ENCODE measurements at regions not wholly inside any gene's neighbourhood (a gene's known extent, or its start where the extent isn't known, plus 50 kb on each side); places are given as distances from the start of the nearest gene placed in this dataset.
"Not testable (repeated sequence)": the region's sequence is repeated elsewhere in the genome, so short reads cannot be mapped to it uniquely, and the experiment has no call there.

DNA sequence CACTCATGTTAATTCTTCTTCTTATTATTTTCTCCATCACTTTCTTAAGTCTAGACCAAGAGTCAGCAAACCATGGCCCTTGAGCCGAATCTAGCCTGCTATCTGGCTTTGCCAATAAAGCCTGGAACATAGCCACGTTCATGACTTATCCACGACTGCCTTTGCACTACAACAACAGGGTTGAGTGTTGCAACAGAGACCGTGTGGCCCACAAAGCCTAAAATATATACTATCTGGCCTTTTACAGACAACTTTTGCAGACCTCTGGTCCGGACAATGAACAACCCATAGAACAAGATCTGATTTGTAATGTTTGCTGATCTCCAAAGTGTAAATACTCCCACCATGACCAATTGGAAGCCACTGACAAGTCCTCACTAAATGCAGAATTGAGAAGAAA, 140.5 kb upstream of the CDYL start:
- WGBS (ENCODE audit: insufficient coverage) = 96% methylated on average over 3 of the region's 5 CpGs
- H3K27me3 ChIP-seq (replicated peaks in 2 of 5; ENCODE audit: control insufficient read depth in 4 of 5, insufficient read depth in 5 of 5, low read length in 4 of 5) = no peaks in the 10 kb centered on the region
- CTCF ChIA-PET = no interaction called here
- no peak overlapping the region for H3K4me3 ChIP-seq (ENCODE audit: control insufficient read depth in 1 of 7, extremely low read depth in 1 of 7, insufficient read depth in 4 of 7, low read depth in 2 of 7, low read length in 6 of 7)
- H3K4me1 ChIP-seq (ENCODE audit: control extremely low read depth in 1 of 4, control insufficient read depth in 4 of 4, insufficient read depth in 4 of 4, low read length in 3 of 4) = no peaks in the 10 kb centered on the region
- H3K9me3 ChIP-seq (ENCODE audit: control extremely low read depth in 1 of 5, control insufficient read depth in 4 of 5, insufficient read depth in 2 of 5, low read depth in 1 of 5, low read length in 4 of 5) = peaks cover 0 to 9% (median 3%) of the 10 kb centered on the region in 5 experiments
- no peak overlapping the region for H3K27ac ChIP-seq (ENCODE audit: insufficient read depth in 1 of 2, low read depth in 1 of 2, low read length in 2 of 2, poor library complexity in 1 of 2, severe bottlenecking in 2 of 2)
- no peaks in the 10 kb centered on the region for H3K36me3 ChIP-seq (ENCODE audit: control insufficient read depth in 4 of 4, insufficient read depth in 4 of 4, low read length in 3 of 4)
- POLR2A ChIA-PET = no interaction called here
- no peak for DNase-seq

DNA sequence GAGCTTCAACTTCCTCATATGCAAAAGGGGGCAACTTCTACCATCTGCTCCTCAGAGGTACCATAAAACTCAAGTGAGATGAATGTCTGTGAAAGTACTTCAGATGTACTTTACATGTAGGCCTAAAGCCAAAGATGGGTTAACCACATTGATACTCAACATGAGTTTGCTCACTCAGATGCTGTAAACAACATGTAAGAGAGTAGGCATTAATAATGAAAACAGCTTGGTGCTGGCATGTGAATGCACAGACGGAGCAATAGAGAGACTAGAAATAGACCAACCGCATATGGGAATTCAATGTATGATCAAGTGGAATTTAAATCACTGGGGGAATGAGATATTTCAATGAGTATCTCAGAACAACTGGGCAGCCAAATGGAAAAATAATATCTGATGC, 143.8 kb upstream of the CDYL start:
- Histone ChIP-seq H3K27me3 (replicated peaks in 2 of 5; ENCODE audit: control insufficient read depth in 4 of 5, insufficient read depth in 5 of 5, low read length in 4 of 5) (no peaks in the 10 kb centered on the region), H3K4me3 (ENCODE audit: control insufficient read depth in 1 of 7, extremely low read depth in 1 of 7, insufficient read depth in 4 of 7, low read depth in 2 of 7, low read length in 6 of 7) (no peak overlapping the region), H3K9me3 (ENCODE audit: control extremely low read depth in 1 of 5, control insufficient read depth in 4 of 5, insufficient read depth in 2 of 5, low read depth in 1 of 5, low read length in 4 of 5) (peaks cover 3 to 22% (median 15%) of the 10 kb centered on the region in 5 experiments), H3K27ac (ENCODE audit: insufficient read depth in 1 of 2, low read depth in 1 of 2, low read length in 2 of 2, poor library complexity in 1 of 2, severe bottlenecking in 2 of 2) (no peak overlapping the region), H3K4me1 (ENCODE audit: control extremely low read depth in 1 of 4, control insufficient read depth in 4 of 4, insufficient read depth in 4 of 4, low read length in 3 of 4) (no peaks in the 10 kb centered on the region), H3K36me3 (ENCODE audit: control insufficient read depth in 4 of 4, insufficient read depth in 4 of 4, low read length in 3 of 4) (no peaks in the 10 kb centered on the region)
- 100% methylated on average over 1 of the region's 2 CpGs for WGBS (ENCODE audit: insufficient coverage)
- CTCF ChIA-PET = no interaction called here
- POLR2A ChIA-PET = no interaction called here
- DNase-seq = no peak

DNA sequence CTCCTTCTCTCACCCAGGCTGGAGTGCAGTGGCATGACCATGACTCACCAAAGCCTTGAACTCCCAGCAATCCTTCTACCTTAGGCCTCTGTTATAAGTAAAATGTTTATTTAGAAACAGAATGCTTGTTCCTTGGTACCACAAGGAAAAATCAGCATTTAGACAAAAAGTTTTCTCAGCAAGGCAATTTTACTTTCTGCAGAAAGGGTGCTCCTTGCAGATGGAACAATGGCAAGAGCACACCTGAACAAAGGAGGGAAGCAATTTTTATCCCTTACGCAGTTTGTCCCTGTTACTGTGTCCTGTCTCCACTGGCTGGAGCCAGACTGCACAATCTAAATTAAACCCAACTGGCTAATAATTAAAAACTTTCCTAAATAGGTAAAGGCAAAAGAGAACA, 146.4 kb upstream of the CDYL start:
- H3K4me1 ChIP-seq (ENCODE audit: control extremely low read depth in 1 of 4, control insufficient read depth in 4 of 4, insufficient read depth in 4 of 4, low read length in 3 of 4); H3K4me3 ChIP-seq (ENCODE audit: control insufficient read depth in 1 of 7, extremely low read depth in 1 of 7, insufficient read depth in 4 of 7, low read depth in 2 of 7, low read length in 6 of 7); CTCF ChIA-PET; H3K27me3 ChIP-seq (replicated peaks in 2 of 5; ENCODE audit: control insufficient read depth in 4 of 5, insufficient read depth in 5 of 5, low read length in 4 of 5); H3K36me3 ChIP-seq (ENCODE audit: control insufficient read depth in 4 of 4, insufficient read depth in 4 of 4, low read length in 3 of 4); H3K27ac ChIP-seq (ENCODE audit: insufficient read depth in 1 of 2, low read depth in 1 of 2, low read length in 2 of 2, poor library complexity in 1 of 2, severe bottlenecking in 2 of 2); POLR2A ChIA-PET: not testable (repeated sequence)
- peaks cover 3 to 19% (median 15%) of the 10 kb centered on the region in 5 experiments for H3K9me3 ChIP-seq (ENCODE audit: control extremely low read depth in 1 of 5, control insufficient read depth in 4 of 5, insufficient read depth in 2 of 5, low read depth in 1 of 5, low read length in 4 of 5)
- WGBS (ENCODE audit: insufficient coverage) = no CpG with 5 or more reads among the region's 1 CpG
- peak in 1 of 3 donors; percentile 6 for DNase-seq

DNA sequence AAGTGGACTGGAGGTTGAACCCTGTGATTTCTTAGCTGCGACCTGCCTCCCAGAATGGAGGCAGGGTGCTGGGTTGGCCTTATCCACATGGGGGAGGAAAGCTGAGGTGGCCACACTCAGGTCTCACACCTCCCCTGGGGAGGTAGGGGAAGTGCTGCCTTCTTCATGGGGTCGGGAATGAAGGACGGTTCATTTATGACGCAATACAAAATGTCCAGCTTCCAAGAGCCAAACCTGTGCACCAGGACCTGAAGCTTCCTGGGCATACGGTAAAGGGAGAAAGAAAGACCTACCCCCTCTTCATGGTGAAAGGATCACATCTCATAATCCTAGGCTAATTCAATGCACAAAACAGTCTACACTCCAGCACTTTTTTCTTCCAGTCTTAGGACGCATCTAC, 150.6 kb upstream of the CDYL start:
- Histone ChIP-seq H3K9me3 (ENCODE audit: control extremely low read depth in 1 of 5, control insufficient read depth in 4 of 5, insufficient read depth in 2 of 5, low read depth in 1 of 5, low read length in 4 of 5) (peaks cover 0 to 18% (median 11%) of the 10 kb centered on the region in 5 experiments), H3K27ac (ENCODE audit: insufficient read depth in 1 of 2, low read depth in 1 of 2, low read length in 2 of 2, poor library complexity in 1 of 2, severe bottlenecking in 2 of 2) (no peak overlapping the region), H3K4me3 (ENCODE audit: control insufficient read depth in 1 of 7, extremely low read depth in 1 of 7, insufficient read depth in 4 of 7, low read depth in 2 of 7, low read length in 6 of 7) (no peak overlapping the region), H3K27me3 (replicated peaks in 2 of 5; ENCODE audit: control insufficient read depth in 4 of 5, insufficient read depth in 5 of 5, low read length in 4 of 5) (no peaks in the 10 kb centered on the region), H3K4me1 (ENCODE audit: control extremely low read depth in 1 of 4, control insufficient read depth in 4 of 4, insufficient read depth in 4 of 4, low read length in 3 of 4) (no peaks in the 10 kb centered on the region), H3K36me3 (ENCODE audit: control insufficient read depth in 4 of 4, insufficient read depth in 4 of 4, low read length in 3 of 4) (no peaks in the 10 kb centered on the region)
- no peak for DNase-seq
- ChIA-PET CTCF (no interaction called here), POLR2A (no interaction called here)
- 96% methylated on average over 5 of the region's 6 CpGs for WGBS (ENCODE audit: insufficient coverage)

DNA sequence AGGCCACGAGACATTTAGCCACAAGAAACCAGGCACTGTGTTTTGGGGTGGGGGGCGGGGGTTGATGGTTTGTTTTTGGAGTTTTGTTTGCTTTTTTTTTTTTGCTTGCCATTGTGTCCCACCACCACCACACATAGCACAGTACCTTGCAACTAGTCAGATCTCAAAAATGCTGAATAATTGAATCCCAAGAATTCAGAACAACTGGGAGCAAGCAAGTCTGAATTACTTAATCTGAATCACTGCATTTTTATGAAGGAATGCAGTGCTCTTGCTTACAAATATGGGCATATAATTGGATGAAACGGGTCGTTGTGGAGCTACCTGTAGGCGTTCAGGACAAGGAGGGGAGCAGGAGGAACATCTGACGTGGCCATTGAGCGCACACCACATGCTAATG, 151.5 kb upstream of the CDYL start:
- ChIA-PET POLR2A (no interaction called here), CTCF (no interaction called here)
- Histone ChIP-seq H3K4me1 (ENCODE audit: control extremely low read depth in 1 of 4, control insufficient read depth in 4 of 4, insufficient read depth in 4 of 4, low read length in 3 of 4) (no peaks in the 10 kb centered on the region), H3K9me3 (ENCODE audit: control extremely low read depth in 1 of 5, control insufficient read depth in 4 of 5, insufficient read depth in 2 of 5, low read depth in 1 of 5, low read length in 4 of 5) (peaks cover 0 to 15% (median 7%) of the 10 kb centered on the region in 5 experiments), H3K27me3 (replicated peaks in 2 of 5; ENCODE audit: control insufficient read depth in 4 of 5, insufficient read depth in 5 of 5, low read length in 4 of 5) (no peaks in the 10 kb centered on the region), H3K36me3 (ENCODE audit: control insufficient read depth in 4 of 4, insufficient read depth in 4 of 4, low read length in 3 of 4) (no peaks in the 10 kb centered on the region), H3K27ac (ENCODE audit: insufficient read depth in 1 of 2, low read depth in 1 of 2, low read length in 2 of 2, poor library complexity in 1 of 2, severe bottlenecking in 2 of 2) (no peak overlapping the region), H3K4me3 (ENCODE audit: control insufficient read depth in 1 of 7, extremely low read depth in 1 of 7, insufficient read depth in 4 of 7, low read depth in 2 of 7, low read length in 6 of 7) (no peak overlapping the region)
- WGBS (ENCODE audit: insufficient coverage) = 96% methylated on average over 5 of the region's 7 CpGs
- no peak for DNase-seq

DNA sequence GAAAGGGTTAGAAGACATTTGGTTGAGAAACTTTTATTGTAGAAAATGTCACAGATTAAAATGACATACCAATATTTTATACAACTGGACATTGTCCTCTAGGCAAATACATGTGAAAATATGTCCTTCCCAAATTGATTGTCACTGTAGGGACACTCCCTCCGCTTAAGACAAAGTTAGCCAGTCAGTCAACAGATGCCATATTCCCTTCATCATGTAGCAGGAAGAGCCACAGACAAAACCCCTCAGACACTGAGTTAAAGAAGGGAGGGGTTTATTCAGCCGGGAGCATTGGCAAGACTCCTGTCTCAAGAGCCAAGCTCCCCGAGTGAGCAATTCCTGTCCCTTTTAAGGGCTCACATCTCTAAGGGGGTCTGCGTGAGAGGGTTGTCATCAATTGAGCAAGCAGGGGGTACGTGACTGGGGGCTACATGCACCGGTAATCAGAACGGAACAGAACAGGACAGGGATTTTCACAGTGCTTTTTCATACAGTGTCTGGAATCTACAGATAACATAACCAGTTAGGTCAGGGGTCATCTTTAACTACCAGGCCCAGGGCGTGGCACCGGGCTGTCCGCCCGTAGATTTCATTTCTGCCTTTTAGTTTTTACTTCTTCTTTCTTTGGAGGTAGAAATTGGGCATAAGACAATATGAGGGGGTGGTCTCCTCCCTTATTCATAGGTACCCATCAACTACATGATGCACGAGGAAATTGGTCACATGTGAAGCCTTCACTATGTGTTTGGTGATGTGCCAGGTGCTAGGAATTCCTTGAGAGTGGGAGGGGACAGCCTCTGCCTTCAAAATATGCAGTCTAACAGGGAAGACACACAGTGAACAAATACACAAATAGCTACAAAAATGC, 155.7 kb upstream of the CDYL start:
- no peaks in the 10 kb centered on the region for H3K36me3 ChIP-seq (ENCODE audit: control insufficient read depth in 4 of 4, insufficient read depth in 4 of 4, low read length in 3 of 4)
- CTCF ChIA-PET = no interaction called here
- H3K4me1 ChIP-seq (ENCODE audit: control extremely low read depth in 1 of 4, control insufficient read depth in 4 of 4, insufficient read depth in 4 of 4, low read length in 3 of 4) = no peaks in the 10 kb centered on the region
- H3K27me3 ChIP-seq (replicated peaks in 2 of 5; ENCODE audit: control insufficient read depth in 4 of 5, insufficient read depth in 5 of 5, low read length in 4 of 5) = no peaks in the 10 kb centered on the region
- peak in 1 of 3 donors; percentile 41 for DNase-seq
- H3K9me3 ChIP-seq (ENCODE audit: control extremely low read depth in 1 of 5, control insufficient read depth in 4 of 5, insufficient read depth in 2 of 5, low read depth in 1 of 5, low read length in 4 of 5) = peaks cover 0 to 4% (median 0%) of the 10 kb centered on the region in 5 experiments
- peak overlapping the region in 1 of 2 experiments; percentile 51 for H3K27ac ChIP-seq (ENCODE audit: insufficient read depth in 1 of 2, low read depth in 1 of 2, low read length in 2 of 2, poor library complexity in 1 of 2, severe bottlenecking in 2 of 2)
- no peak overlapping the region for H3K4me3 ChIP-seq (ENCODE audit: control insufficient read depth in 1 of 7, extremely low read depth in 1 of 7, insufficient read depth in 4 of 7, low read depth in 2 of 7, low read length in 6 of 7)
- POLR2A ChIA-PET = no interaction called here
- WGBS (ENCODE audit: insufficient coverage) = 96% methylated on average over 7 of the region's 12 CpGs

DNA sequence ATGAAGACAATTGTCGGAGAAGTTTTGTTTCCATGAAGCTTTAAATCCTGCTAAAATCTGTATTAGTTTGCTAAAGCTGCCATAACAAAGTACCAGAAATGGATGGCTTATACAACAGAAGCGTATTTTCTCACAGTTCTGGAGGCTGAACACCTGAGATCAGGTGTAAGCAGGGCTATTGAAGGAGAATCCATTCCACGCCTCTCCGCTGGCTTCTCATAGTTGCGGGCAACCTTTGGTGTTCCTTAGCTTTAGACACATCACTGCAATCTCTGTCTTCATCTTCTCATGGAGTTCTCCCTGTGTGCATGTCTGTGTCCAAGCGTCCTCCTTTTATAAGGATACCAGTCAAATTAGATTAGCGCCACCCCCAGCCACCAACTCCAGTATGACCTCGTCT, 159.9 kb upstream of the CDYL start:
- CTCF ChIA-PET = no interaction called here
- 91% methylated on average over 6 of the region's 8 CpGs for WGBS (ENCODE audit: insufficient coverage)
- Histone ChIP-seq H3K9me3 (ENCODE audit: control extremely low read depth in 1 of 5, control insufficient read depth in 4 of 5, insufficient read depth in 2 of 5, low read depth in 1 of 5, low read length in 4 of 5) (peaks cover 0 to 9% (median 0%) of the 10 kb centered on the region in 5 experiments), H3K27me3 (replicated peaks in 2 of 5; ENCODE audit: control insufficient read depth in 4 of 5, insufficient read depth in 5 of 5, low read length in 4 of 5) (no peaks in the 10 kb centered on the region), H3K27ac (ENCODE audit: insufficient read depth in 1 of 2, low read depth in 1 of 2, low read length in 2 of 2, poor library complexity in 1 of 2, severe bottlenecking in 2 of 2) (no peak overlapping the region), H3K4me3 (ENCODE audit: control insufficient read depth in 1 of 7, extremely low read depth in 1 of 7, insufficient read depth in 4 of 7, low read depth in 2 of 7, low read length in 6 of 7) (no peak overlapping the region), H3K36me3 (ENCODE audit: control insufficient read depth in 4 of 4, insufficient read depth in 4 of 4, low read length in 3 of 4) (no peaks in the 10 kb centered on the region), H3K4me1 (ENCODE audit: control extremely low read depth in 1 of 4, control insufficient read depth in 4 of 4, insufficient read depth in 4 of 4, low read length in 3 of 4) (no peaks in the 10 kb centered on the region)
- POLR2A ChIA-PET = no interaction called here
- no peak for DNase-seq
